Neural cell (in vitro differentiated cells): ENCODE measurements at regions not wholly inside any gene's neighbourhood (a gene's known extent, or its start where the extent isn't known, plus 50 kb on each side); places are given as distances from the start of the nearest gene placed in this dataset.

ENCODE experiments used
- EP300 ChIP-seq: fragments of 450-650 bp; conservative IDR thresholded peaks from 2 replicates; pipeline ENCODE4 v1.6.1; 2014; ENCODE audit warnings: antibody characterized with exemption, mild to moderate bottlenecking, moderate library complexity; ENCODE audit not compliant: poor library complexity, severe bottlenecking
- EZH2 ChIP-seq: fragments of 200-600, 300-800 bp; shearing (Covaris generic), sonication (generic); IDR thresholded peaks from 2 replicates; pipeline ENCODE4 v1.6.1; 2014; ENCODE audit warnings: antibody characterized with exemption, low read length, borderline replicate concordance, mild to moderate bottlenecking; ENCODE audit not compliant: insufficient read depth, poor library complexity, severe bottlenecking
- MXI1 ChIP-seq: fragments of 450-650 bp; conservative IDR thresholded peaks from 2 replicates; pipeline ENCODE4 v1.6.1; 2014; ENCODE audit warnings: antibody characterized with exemption, mild to moderate bottlenecking; ENCODE audit not compliant: poor library complexity, severe bottlenecking
- POLR2AphosphoS5 ChIP-seq: IDR thresholded peaks from 2 replicates; pipeline ENCODE4 v1.6.1; 2012
- RAD21 ChIP-seq: fragments of 450-650 bp; conservative IDR thresholded peaks from 2 replicates; pipeline ENCODE4 v1.6.1; 2014; ENCODE audit warnings: antibody characterized with exemption, mild to moderate bottlenecking, moderate library complexity
- SMC3 ChIP-seq: fragments of 450-650 bp; conservative IDR thresholded peaks from 2 replicates; pipeline ENCODE4 v1.6.1; 2014; ENCODE audit warnings: antibody characterized with exemption, mild to moderate bottlenecking, moderate library complexity; ENCODE audit not compliant: poor library complexity
- TAF1 ChIP-seq: IDR thresholded peaks from 2 replicates; pipeline ENCODE4 v1.6.1; 2012; ENCODE audit warnings: low read depth
- TF ChIP-seq, protein P1 (sequence below): fragments of 450-650 bp; IDR thresholded peaks from 2 replicates; pipeline ENCODE4 v1.5.1; 2014; ENCODE audit warnings: antibody characterized with exemption, mild to moderate bottlenecking, moderate library complexity; ENCODE audit not compliant: poor library complexity, severe bottlenecking
- TF ChIP-seq, protein P2 (sequence below): IDR thresholded peaks from 2 replicates; pipeline ENCODE4 v1.6.1; 2012; ENCODE audit warnings: borderline replicate concordance

DNA sequence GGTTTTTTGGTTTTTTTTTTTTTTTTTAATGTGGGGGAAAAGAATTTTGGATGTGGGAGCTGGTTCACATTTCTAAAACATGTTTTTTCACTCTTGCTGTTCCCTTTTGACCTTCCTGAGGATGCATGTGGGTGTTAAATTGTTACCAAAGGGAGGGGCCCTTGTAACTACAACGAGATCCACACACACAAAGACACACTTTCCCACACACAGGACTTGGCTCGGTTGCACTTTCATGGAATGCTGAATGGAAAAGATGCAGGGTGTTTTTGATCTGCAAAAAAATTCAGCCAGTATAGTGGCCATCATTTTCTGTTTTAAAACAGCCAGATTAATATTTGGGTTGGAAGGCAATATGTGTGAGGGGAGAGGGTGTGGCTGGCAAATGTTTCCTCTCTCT is 576.9 kb downstream of the EBF1 start:
- TF ChIP-seq, protein P1, sequence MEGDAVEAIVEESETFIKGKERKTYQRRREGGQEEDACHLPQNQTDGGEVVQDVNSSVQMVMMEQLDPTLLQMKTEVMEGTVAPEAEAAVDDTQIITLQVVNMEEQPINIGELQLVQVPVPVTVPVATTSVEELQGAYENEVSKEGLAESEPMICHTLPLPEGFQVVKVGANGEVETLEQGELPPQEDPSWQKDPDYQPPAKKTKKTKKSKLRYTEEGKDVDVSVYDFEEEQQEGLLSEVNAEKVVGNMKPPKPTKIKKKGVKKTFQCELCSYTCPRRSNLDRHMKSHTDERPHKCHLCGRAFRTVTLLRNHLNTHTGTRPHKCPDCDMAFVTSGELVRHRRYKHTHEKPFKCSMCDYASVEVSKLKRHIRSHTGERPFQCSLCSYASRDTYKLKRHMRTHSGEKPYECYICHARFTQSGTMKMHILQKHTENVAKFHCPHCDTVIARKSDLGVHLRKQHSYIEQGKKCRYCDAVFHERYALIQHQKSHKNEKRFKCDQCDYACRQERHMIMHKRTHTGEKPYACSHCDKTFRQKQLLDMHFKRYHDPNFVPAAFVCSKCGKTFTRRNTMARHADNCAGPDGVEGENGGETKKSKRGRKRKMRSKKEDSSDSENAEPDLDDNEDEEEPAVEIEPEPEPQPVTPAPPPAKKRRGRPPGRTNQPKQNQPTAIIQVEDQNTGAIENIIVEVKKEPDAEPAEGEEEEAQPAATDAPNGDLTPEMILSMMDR: no peak
- TF ChIP-seq POLR2AphosphoS5 (no peak), EP300 (no peak), EZH2 (no peak), TAF1 (no peak), SMC3 (no peak), MXI1 (no peak), RAD21 (no peak)
- TF ChIP-seq, protein P2, sequence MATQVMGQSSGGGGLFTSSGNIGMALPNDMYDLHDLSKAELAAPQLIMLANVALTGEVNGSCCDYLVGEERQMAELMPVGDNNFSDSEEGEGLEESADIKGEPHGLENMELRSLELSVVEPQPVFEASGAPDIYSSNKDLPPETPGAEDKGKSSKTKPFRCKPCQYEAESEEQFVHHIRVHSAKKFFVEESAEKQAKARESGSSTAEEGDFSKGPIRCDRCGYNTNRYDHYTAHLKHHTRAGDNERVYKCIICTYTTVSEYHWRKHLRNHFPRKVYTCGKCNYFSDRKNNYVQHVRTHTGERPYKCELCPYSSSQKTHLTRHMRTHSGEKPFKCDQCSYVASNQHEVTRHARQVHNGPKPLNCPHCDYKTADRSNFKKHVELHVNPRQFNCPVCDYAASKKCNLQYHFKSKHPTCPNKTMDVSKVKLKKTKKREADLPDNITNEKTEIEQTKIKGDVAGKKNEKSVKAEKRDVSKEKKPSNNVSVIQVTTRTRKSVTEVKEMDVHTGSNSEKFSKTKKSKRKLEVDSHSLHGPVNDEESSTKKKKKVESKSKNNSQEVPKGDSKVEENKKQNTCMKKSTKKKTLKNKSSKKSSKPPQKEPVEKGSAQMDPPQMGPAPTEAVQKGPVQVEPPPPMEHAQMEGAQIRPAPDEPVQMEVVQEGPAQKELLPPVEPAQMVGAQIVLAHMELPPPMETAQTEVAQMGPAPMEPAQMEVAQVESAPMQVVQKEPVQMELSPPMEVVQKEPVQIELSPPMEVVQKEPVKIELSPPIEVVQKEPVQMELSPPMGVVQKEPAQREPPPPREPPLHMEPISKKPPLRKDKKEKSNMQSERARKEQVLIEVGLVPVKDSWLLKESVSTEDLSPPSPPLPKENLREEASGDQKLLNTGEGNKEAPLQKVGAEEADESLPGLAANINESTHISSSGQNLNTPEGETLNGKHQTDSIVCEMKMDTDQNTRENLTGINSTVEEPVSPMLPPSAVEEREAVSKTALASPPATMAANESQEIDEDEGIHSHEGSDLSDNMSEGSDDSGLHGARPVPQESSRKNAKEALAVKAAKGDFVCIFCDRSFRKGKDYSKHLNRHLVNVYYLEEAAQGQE: no peak
